ENCODE measurements at regions not wholly inside any gene's neighbourhood (a gene's known extent, or its start where the extent isn't known, plus 50 kb on each side); places are given as distances from the start of the nearest gene placed in this dataset.

- H3K36me3 ChIP-seq (ENCODE audit: control insufficient read depth, insufficient read depth, low read length) = no peaks in the 10 kb centered on the region
- H3K4me1 Mint-ChIP-seq = peaks cover 19% of the 10 kb centered on the region
- no peak for TF ChIP-seq CTCF (conservative IDR thresholded peaks at IDR 0.05)
- peaks cover 19% of the 10 kb centered on the region for H3K9me3 ChIP-seq (ENCODE audit: control insufficient read depth, low read length)
- H3K4me3 Mint-ChIP-seq = no peak overlapping the region
- peak overlapping the region; percentile 60 for H3K27ac Mint-ChIP-seq
- H3K27ac ChIP-seq (ENCODE audit: low read depth, low read length) = no peak overlapping the region
- WGBS, 2 experiments (ENCODE audit: insufficient coverage in 1 of 2, insufficient read length in 1 of 2) = 74 to 79% methylated on average over 1 to 2 of the region's 2 CpGs
- peaks cover 12% of the 10 kb centered on the region for H3K4me1 ChIP-seq (ENCODE audit: control insufficient read depth, insufficient read depth, low read length)
- no peak overlapping the region for H3K9ac ChIP-seq (ENCODE audit: extremely low read depth, low read length, poor library complexity, severe bottlenecking)
- peaks cover 2% of the 10 kb centered on the region for H3K36me3 Mint-ChIP-seq (ENCODE audit: low read depth)
- H3K27me3 Mint-ChIP-seq (ENCODE audit: insufficient read depth) = no peaks in the 10 kb centered on the region
- DNase-seq = no peak
- H3K27me3 ChIP-seq (ENCODE audit: control insufficient read depth, insufficient read depth, low read length, poor library complexity, severe bottlenecking) = no peaks in the 10 kb centered on the region
- H3K9me3 Mint-ChIP-seq = peaks cover 24% of the 10 kb centered on the region
- H3K4me3 ChIP-seq (ENCODE audit: low read length) = no peak overlapping the region
These were observed 169.1 kb downstream of the MYLK4 start for GRCh38 chr6:2581611-2582010.

GRCh38 chr6:2581011-2581410 lies 169.7 kb downstream of the MYLK4 start:
- peaks cover 19% of the 10 kb centered on the region for H3K4me1 Mint-ChIP-seq
- H3K9me3 Mint-ChIP-seq = peaks cover 19% of the 10 kb centered on the region
- H3K4me1 ChIP-seq (ENCODE audit: control insufficient read depth, insufficient read depth, low read length) = peaks cover 12% of the 10 kb centered on the region
- no peaks in the 10 kb centered on the region for H3K27me3 Mint-ChIP-seq (ENCODE audit: insufficient read depth)
- H3K27me3 ChIP-seq (ENCODE audit: control insufficient read depth, insufficient read depth, low read length, poor library complexity, severe bottlenecking) = no peaks in the 10 kb centered on the region
- 76 to 87% methylated on average over 2 to 4 of the region's 4 CpGs for WGBS, 2 experiments (ENCODE audit: insufficient coverage in 1 of 2, insufficient read length in 1 of 2)
- no peak overlapping the region for H3K9ac ChIP-seq (ENCODE audit: extremely low read depth, low read length, poor library complexity, severe bottlenecking)
- H3K36me3 Mint-ChIP-seq (ENCODE audit: low read depth) = no peaks in the 10 kb centered on the region
- no peak for DNase-seq
- TF ChIP-seq CTCF (conservative IDR thresholded peaks at IDR 0.05) = no peak
- H3K9me3 ChIP-seq (ENCODE audit: control insufficient read depth, low read length) = peaks cover 19% of the 10 kb centered on the region
- H3K4me3 Mint-ChIP-seq = no peak overlapping the region
- no peak overlapping the region for H3K4me3 ChIP-seq (ENCODE audit: low read length)
- H3K27ac ChIP-seq (ENCODE audit: low read depth, low read length) = no peak overlapping the region
- peak overlapping the region; percentile 60 for H3K27ac Mint-ChIP-seq
- H3K36me3 ChIP-seq (ENCODE audit: control insufficient read depth, insufficient read depth, low read length) = no peaks in the 10 kb centered on the region

GRCh38 chr6:2579804-2580570 lies 170.7 kb downstream of the MYLK4 start:
- no peaks in the 10 kb centered on the region for H3K36me3 Mint-ChIP-seq (ENCODE audit: low read depth)
- H3K36me3 ChIP-seq (ENCODE audit: control insufficient read depth, insufficient read depth, low read length) = no peaks in the 10 kb centered on the region
- no peaks in the 10 kb centered on the region for H3K27me3 ChIP-seq (ENCODE audit: control insufficient read depth, insufficient read depth, low read length, poor library complexity, severe bottlenecking)
- no peak overlapping the region for H3K4me3 Mint-ChIP-seq
- peaks cover 12% of the 10 kb centered on the region for H3K9me3 ChIP-seq (ENCODE audit: control insufficient read depth, low read length)
- H3K4me3 ChIP-seq (ENCODE audit: low read length) = no peak overlapping the region
- TF ChIP-seq CTCF (conservative IDR thresholded peaks at IDR 0.05) = no peak
- no peak overlapping the region for H3K9ac ChIP-seq (ENCODE audit: extremely low read depth, low read length, poor library complexity, severe bottlenecking)
- H3K27me3 Mint-ChIP-seq (ENCODE audit: insufficient read depth) = no peaks in the 10 kb centered on the region
- H3K27ac Mint-ChIP-seq = no peak overlapping the region
- DNase-seq = no peak
- H3K27ac ChIP-seq (ENCODE audit: low read depth, low read length) = no peak overlapping the region
- WGBS, 2 experiments (ENCODE audit: insufficient coverage in 1 of 2, insufficient read length in 1 of 2) = 95 to 100% methylated on average over 9 to 14 of the region's 14 CpGs
- H3K4me1 ChIP-seq (ENCODE audit: control insufficient read depth, insufficient read depth, low read length) = peaks cover 12% of the 10 kb centered on the region
- peaks cover 19% of the 10 kb centered on the region for H3K4me1 Mint-ChIP-seq
- peaks cover 16% of the 10 kb centered on the region for H3K9me3 Mint-ChIP-seq

Measured in endodermal cell (in vitro differentiated cells).